ENCODE measurements at regions not wholly inside any gene's neighbourhood (a gene's known extent, or its start where the extent isn't known, plus 50 kb on each side); places are given as distances from the start of the nearest gene placed in this dataset.

DNA sequence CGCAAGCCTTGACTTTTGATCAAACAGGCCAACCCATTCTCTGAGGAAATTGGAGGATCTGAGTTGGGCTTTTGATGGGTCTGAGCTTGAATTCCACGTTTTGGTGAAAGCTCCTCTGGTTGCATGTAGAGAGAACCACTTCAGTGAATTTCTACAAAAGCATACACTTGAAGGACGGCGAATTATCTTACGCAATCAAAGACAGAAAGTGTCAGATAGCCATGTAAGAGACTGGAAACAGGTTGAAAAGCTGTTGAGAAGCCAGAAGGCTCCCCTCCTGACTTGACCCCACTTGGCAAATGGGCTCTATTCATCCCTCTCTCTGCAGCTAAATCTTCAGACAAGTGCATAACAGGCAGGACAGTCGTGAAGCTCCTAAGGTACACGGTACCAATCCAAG lies 809.1 kb downstream of the BCL11B start:
- H3K4me3 Mint-ChIP-seq: no peak overlapping the region
- no peaks in the 10 kb centered on the region for H3K36me3 Mint-ChIP-seq
- H3K27ac Mint-ChIP-seq: no peak overlapping the region
- H3K27me3 Mint-ChIP-seq: no peaks in the 10 kb centered on the region
- H3K9me3 Mint-ChIP-seq: peaks cover 4% of the 10 kb centered on the region
- ATAC-seq (ENCODE audit: low read depth): no peak
- no peaks in the 10 kb centered on the region for H3K4me1 Mint-ChIP-seq
- no peak for DNase-seq (ENCODE audit: low spot score in 2 of 2)

DNA sequence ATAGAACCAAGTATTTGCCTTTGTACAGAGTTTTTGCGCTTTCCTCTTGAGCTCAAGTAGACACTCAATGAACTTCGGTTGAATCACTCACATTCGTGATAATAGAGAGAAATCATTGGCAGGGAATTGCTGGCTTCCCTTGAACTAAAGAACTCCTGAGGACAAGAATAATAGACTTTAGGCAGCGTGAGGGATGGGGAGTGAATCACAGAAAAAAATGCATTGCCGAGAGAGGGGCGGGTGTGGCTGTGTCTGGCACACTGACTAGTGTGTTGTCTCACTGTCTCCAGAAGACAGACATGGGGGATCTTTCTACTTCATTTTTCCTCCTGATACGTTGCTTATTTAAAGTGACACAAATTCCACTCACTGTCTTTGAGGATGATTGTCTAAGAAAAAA lies 805.2 kb downstream of the BCL11B start:
- no peaks in the 10 kb centered on the region for H3K36me3 Mint-ChIP-seq
- H3K27me3 Mint-ChIP-seq: peaks cover 1% of the 10 kb centered on the region
- H3K9me3 Mint-ChIP-seq: peaks cover 7% of the 10 kb centered on the region
- no peak overlapping the region for H3K27ac Mint-ChIP-seq
- no peak overlapping the region for H3K4me3 Mint-ChIP-seq
- DNase-seq (ENCODE audit: low spot score in 2 of 2) (no peak), ATAC-seq (ENCODE audit: low read depth) (no peak)
- no peaks in the 10 kb centered on the region for H3K4me1 Mint-ChIP-seq

DNA sequence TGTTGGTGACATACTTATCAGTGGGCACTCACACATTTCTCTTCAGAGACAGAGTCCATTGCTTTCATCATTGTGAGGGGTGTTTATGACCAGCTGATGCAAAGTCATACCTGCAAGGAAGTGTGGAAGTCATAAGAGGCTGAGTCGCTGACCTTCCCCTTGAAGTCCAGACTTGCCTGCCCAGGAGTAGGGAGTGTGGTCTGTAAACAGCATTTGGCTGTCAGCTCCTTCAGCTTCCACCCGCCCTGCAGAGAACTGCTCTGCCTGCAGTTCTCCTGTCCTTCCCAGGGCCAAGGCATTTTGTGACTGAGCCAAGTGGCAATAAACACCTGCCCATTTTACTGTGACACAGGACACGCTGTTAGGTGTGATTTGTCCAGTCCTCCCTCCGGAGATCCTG lies 801.3 kb downstream of the BCL11B start:
- no peak for ATAC-seq (ENCODE audit: low read depth)

DNA sequence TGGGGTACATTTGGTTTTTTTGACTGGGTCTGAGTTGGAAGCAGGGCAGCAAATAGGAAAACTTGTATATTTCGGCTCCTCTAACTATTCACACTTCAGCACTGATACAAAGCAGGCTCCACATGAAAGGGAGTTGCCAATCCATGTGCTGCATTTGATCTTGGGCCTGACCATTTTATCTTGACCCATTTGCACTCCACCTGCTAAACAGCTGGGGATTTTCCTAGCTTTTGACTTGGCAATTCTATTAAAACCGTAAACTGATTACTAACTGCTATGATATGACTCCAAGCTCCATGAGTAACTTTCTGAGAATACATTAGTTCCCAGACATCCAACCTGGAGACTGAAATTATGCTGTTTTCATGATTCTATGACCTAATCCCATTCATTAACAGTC lies 797.1 kb downstream of the BCL11B start:
- no peak for DNase-seq (ENCODE audit: low spot score in 2 of 2)

More for the DNA sequence above, 801.3 kb downstream of the BCL11B start:
- Mint-ChIP-seq H3K27ac (no peak overlapping the region), H3K4me1 (no peaks in the 10 kb centered on the region), H3K4me3 (no peak overlapping the region), H3K36me3 (no peaks in the 10 kb centered on the region), H3K27me3 (peaks cover 1% of the 10 kb centered on the region), H3K9me3 (peaks cover 8% of the 10 kb centered on the region)
- no peak for DNase-seq (ENCODE audit: low spot score in 2 of 2)

DNA sequence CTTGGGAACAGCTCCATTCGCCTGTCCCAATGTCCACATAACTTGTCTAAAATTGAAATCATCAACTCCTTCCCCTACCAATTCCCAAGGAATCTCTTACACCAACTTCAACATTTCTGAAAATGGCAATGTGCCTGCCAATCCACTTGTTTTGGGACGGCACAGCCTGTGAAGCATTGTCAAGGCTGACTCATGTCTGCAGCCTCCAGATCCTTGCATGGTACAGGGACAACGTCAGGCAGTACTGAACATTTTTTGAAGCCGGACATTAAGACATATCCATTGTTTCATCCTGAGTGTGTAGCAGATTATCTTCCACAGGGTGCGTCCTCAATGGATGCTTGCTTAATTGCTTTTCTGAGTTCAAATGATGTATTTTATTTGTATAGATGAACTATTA lies 794.1 kb downstream of the BCL11B start:
- Mint-ChIP-seq H3K4me3 (no peak overlapping the region), H3K27me3 (no peaks in the 10 kb centered on the region), H3K9me3 (peaks cover 6% of the 10 kb centered on the region), H3K36me3 (no peaks in the 10 kb centered on the region), H3K4me1 (no peaks in the 10 kb centered on the region), H3K27ac (no peak overlapping the region)
- ATAC-seq (ENCODE audit: low read depth) (no peak), DNase-seq (ENCODE audit: low spot score in 2 of 2) (no peak)

More for the DNA sequence above, 797.1 kb downstream of the BCL11B start:
- H3K9me3 Mint-ChIP-seq: peaks cover 7% of the 10 kb centered on the region
- H3K36me3 Mint-ChIP-seq: no peaks in the 10 kb centered on the region
- H3K4me1 Mint-ChIP-seq: no peaks in the 10 kb centered on the region
- no peak for ATAC-seq (ENCODE audit: low read depth)
- no peak overlapping the region for H3K4me3 Mint-ChIP-seq
- no peak overlapping the region for H3K27ac Mint-ChIP-seq
- no peaks in the 10 kb centered on the region for H3K27me3 Mint-ChIP-seq

DNA sequence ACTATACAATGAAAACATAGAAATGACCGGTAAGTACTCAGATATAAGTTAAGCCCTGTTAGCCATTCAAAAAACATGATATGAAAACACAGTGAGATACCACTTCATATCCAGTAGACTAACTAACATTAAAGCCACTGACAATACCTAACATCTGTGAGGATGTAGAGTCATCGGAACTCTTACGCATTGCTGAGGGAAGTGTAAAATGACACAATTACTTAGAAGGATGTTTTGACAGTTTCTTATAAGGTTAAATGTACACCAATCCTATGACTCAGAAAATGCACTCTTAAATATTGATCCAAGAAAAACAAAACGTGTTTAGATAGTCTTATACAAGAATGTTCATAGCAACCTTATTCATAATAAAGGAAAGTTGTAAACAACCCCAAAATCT lies 782.9 kb downstream of the BCL11B start:
- Mint-ChIP-seq H3K4me1 (no peaks in the 10 kb centered on the region), H3K36me3 (no peaks in the 10 kb centered on the region), H3K27ac (no peak overlapping the region), H3K4me3 (no peak overlapping the region), H3K9me3 (peaks cover 7% of the 10 kb centered on the region), H3K27me3 (no peaks in the 10 kb centered on the region)
- DNase-seq (ENCODE audit: low spot score in 2 of 2) (no peak), ATAC-seq (ENCODE audit: low read depth) (no peak)

DNA sequence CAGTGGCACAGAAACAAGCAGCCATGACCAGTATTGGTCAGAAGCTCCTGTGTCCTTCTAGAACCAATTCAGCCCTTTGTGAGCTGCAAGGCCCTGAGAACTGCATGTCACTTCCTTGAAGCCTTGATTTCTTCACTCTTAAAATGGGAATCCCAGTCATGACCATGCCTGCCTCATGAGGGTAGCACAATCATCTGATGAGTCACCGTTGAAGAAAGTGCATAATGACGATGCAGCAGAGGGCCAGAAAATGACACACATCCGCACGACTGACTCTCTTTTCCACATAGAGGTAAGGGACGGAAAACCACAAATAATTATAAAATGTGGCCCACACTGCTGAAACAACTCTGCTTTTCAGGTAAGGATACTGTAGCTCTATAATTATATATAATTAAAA lies 777.4 kb downstream of the BCL11B start:
- ATAC-seq (ENCODE audit: low read depth) (no peak), DNase-seq (ENCODE audit: low spot score in 2 of 2) (no peak)
- Mint-ChIP-seq H3K4me3 (no peak overlapping the region), H3K4me1 (no peaks in the 10 kb centered on the region), H3K36me3 (no peaks in the 10 kb centered on the region), H3K27me3 (no peaks in the 10 kb centered on the region), H3K27ac (no peak overlapping the region), H3K9me3 (peaks cover 7% of the 10 kb centered on the region)

DNA sequence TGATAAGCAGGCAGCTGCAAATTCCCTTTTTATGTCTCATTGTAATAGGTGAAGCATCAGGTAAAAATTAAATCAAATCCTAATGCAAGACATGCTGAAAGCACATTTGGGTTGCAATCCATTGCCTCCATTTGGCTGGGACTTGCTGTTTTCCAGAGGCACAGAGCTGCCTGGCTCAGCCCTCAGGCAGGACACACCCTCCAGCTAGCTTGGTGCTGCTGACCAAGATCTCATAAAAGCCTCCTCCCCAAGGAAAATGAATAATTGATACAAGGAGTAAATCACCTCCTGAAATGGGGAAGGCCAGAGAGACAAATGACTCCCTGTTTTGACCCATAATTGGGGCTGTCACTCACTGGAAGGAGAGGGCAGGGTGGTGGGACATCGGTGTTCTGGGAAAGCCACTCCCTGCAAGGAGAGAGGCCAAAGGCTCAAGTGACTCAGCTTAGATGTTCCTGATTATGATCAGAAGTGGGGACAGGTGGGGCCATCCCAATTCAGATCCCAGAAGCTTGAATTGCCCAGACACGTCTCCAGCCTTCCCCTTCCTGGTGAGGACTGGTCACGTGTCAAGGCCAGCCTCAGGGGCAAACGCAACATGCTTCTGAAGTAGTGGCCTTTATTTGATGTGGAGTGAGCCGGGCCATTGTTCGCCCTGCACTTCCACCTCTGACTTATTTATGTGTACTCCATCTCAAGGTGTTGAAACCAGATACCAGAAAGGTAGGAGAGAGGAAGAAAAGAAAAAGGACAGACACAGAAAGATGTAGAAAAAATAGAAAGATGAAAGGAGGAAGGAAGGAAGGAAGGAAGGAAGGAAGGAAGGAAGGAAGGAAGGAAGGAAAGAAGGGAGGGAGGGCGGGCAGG lies 773.7 kb downstream of the BCL11B start:
- peaks cover 10% of the 10 kb centered on the region for H3K9me3 Mint-ChIP-seq
- no peak overlapping the region for H3K4me3 Mint-ChIP-seq
- DNase-seq (ENCODE audit: low spot score in 2 of 2) (no peak), ATAC-seq (ENCODE audit: low read depth) (no peak)
- no peaks in the 10 kb centered on the region for H3K27me3 Mint-ChIP-seq
- no peak overlapping the region for H3K27ac Mint-ChIP-seq
- H3K4me1 Mint-ChIP-seq: no peaks in the 10 kb centered on the region
- H3K36me3 Mint-ChIP-seq: no peaks in the 10 kb centered on the region

DNA sequence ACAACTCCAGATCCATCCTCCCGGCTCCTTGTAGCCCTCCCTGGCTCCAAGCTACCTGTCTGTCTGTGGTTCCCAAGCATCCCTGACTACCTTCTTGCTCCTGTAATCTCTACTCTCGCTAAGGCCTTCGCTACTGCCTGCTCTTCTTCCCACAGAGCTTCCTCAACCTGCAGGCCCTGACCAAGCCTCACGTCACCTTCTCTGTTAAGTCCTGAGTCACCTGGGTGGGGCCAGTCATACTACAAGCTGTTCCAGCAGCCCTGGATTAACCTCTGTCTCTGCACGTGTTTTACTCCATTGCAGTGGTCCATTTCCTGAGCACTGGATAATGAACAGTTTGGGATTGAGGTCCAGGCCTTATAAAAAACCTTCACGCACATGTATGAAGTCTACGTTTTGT lies 770.7 kb downstream of the BCL11B start:
- no peak for ATAC-seq (ENCODE audit: low read depth)
- H3K36me3 Mint-ChIP-seq: no peaks in the 10 kb centered on the region
- peaks cover 14% of the 10 kb centered on the region for H3K9me3 Mint-ChIP-seq
- H3K27me3 Mint-ChIP-seq: peaks cover 2% of the 10 kb centered on the region
- no peak overlapping the region for H3K4me3 Mint-ChIP-seq
- H3K4me1 Mint-ChIP-seq: no peaks in the 10 kb centered on the region
- DNase-seq (ENCODE audit: low spot score in 2 of 2): no peak
- H3K27ac Mint-ChIP-seq: no peak overlapping the region

DNA sequence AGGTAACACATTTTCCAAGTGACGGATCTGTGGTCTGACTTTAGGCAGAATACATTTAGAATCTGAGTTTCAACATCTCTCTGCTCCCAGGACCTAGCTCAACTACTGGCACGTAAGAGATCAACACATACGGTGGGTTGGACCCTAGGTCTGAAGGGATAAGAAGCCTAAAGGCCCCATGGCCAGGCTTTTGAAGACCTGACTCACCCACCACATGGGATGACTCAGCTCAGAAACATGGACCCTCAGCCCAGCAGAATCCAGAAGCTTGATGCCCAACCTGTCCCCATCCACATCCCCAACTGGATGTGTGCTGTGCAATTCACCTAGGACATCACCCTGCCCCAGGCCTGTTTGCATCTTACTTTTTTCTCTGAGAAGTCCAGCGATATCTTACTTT lies 770.2 kb downstream of the BCL11B start:
- H3K9me3 Mint-ChIP-seq: peaks cover 12% of the 10 kb centered on the region
- H3K4me1 Mint-ChIP-seq: no peaks in the 10 kb centered on the region
- peaks cover 2% of the 10 kb centered on the region for H3K27me3 Mint-ChIP-seq
- DNase-seq (ENCODE audit: low spot score in 2 of 2) (no peak), ATAC-seq (ENCODE audit: low read depth) (no peak)
- no peak overlapping the region for H3K4me3 Mint-ChIP-seq
- no peaks in the 10 kb centered on the region for H3K36me3 Mint-ChIP-seq
- H3K27ac Mint-ChIP-seq: no peak overlapping the region

DNA sequence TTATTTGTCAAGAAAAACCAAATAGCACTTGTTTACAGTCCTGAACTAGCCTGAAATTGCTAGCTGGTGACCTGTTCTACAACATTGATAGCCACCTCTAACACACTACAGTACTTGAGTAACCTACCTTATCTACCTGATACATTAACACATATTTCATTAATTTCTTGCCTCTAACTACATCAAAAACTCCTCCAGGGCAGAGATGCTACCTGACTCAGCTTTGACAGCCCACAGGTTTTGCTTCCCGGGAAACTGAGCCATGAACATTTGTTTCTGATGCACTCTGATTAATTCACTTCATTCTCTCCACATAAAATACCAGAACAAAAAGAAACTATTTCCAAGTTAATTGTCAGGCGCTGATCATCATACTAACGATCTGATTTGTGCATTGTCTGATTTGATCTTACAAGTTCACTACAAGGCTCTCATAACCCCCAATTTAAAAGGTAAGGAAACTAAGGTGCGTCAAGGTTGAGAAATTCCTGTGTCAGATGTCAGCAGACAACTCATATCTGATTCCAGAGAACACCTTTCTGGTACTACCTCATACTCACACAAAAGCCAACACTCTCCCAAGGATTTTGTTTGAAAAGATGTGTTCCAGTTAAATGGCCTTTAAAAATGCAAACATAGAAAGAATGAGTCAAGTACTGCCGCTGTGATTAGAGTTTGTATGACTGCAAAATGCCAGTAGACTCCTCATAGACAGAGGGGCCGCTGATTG lies 768.7 kb downstream of the BCL11B start:
- Mint-ChIP-seq H3K4me1 (no peaks in the 10 kb centered on the region), H3K4me3 (no peak overlapping the region), H3K27ac (no peak overlapping the region), H3K36me3 (no peaks in the 10 kb centered on the region), H3K9me3 (peaks cover 15% of the 10 kb centered on the region), H3K27me3 (peaks cover 2% of the 10 kb centered on the region)
- no peak for DNase-seq (ENCODE audit: low spot score in 2 of 2)
- no peak for ATAC-seq (ENCODE audit: low read depth)

DNA sequence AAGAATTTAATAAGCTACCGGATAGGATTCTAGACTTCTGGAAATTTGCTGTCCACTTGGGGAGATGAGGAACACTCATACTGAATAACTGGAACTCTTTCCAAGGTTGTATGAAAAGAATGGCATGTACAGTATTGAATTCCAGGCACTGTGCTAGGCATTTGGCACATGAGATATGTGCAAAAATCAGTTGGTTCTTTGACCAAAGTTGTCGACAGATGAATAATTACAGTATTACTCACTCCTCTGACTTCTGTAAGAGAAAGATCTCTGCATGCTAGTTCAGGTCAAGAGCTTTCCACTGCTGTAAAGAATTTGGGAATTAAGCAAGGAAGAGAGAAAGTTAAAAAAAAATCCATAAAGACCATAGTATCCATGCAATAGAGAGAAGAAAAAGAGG lies 764.7 kb downstream of the BCL11B start:
- H3K36me3 Mint-ChIP-seq: no peaks in the 10 kb centered on the region
- no peak overlapping the region for H3K4me3 Mint-ChIP-seq
- H3K27me3 Mint-ChIP-seq: peaks cover 2% of the 10 kb centered on the region
- DNase-seq (ENCODE audit: low spot score in 2 of 2) (no peak), ATAC-seq (ENCODE audit: low read depth) (no peak)
- no peaks in the 10 kb centered on the region for H3K4me1 Mint-ChIP-seq
- H3K9me3 Mint-ChIP-seq: peaks cover 18% of the 10 kb centered on the region
- H3K27ac Mint-ChIP-seq: no peak overlapping the region

DNA sequence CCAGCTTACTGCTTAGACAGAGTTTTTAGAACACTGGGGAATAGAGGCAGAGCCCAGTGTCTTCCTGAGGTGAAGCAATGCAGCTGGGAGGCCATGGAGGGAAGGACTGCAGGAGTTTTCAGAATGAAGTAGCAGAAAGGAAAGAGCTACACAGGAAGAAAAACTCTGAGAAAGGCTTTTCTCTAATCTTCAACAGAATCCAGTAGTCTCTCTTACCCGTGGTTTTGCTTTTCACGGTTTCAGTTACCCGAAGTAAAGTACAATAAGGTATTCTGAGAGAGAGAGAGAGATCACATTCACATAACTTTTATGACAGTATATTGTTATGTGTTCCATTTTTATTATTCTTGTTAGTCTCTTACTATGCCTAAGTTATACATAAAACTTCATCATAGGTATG lies 761.6 kb downstream of the BCL11B start:
- no peak overlapping the region for H3K27ac Mint-ChIP-seq
- DNase-seq (ENCODE audit: low spot score in 2 of 2) (no peak), ATAC-seq (ENCODE audit: low read depth) (no peak)
- H3K27me3 Mint-ChIP-seq: no peaks in the 10 kb centered on the region
- no peak overlapping the region for H3K4me3 Mint-ChIP-seq
- no peaks in the 10 kb centered on the region for H3K36me3 Mint-ChIP-seq
- no peaks in the 10 kb centered on the region for H3K4me1 Mint-ChIP-seq
- peaks cover 13% of the 10 kb centered on the region for H3K9me3 Mint-ChIP-seq

DNA sequence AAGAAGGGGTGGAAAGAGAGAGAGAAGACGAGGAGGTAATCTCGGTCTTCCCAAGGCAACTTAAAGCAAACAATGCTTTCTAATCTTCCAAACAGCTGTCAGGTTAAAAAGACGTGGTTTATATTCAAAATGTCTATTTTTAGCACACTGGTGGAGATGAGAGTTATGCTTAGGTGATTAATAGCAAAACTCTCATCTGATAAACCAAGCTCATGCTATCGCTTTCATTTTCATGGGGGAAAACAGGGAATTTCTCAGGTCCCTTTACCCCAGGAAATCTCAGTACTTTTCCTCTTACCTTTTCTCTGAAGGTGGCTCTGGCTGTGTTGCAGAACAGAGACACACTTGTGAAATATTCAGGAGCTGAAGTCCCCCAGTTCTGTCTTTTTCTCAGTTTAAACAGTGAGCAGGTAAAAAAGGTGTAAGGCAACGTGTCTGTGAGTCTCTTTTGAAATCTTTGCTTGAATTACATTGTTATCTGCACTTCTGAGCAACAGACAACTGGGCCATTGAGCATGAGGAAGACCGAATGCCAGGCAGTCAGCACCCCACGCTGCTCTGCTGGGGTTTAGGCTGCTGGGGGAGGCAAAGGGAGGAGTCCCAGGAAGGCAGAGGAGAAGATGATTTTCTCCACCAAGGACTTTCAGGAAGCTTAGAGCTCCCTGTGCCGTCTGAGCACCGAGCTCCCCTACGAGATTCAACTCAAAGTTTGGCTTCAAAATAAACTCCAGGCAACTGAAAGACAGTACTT lies 759.3 kb downstream of the BCL11B start:
- H3K27ac Mint-ChIP-seq: no peak overlapping the region
- DNase-seq (ENCODE audit: low spot score in 2 of 2) (no peak), ATAC-seq (ENCODE audit: low read depth) (no peak)
- H3K27me3 Mint-ChIP-seq: no peaks in the 10 kb centered on the region
- H3K36me3 Mint-ChIP-seq: no peaks in the 10 kb centered on the region
- H3K4me3 Mint-ChIP-seq: no peak overlapping the region
- no peaks in the 10 kb centered on the region for H3K4me1 Mint-ChIP-seq
- H3K9me3 Mint-ChIP-seq: peaks cover 9% of the 10 kb centered on the region
